ENCODE measurements at regions not wholly inside any gene's neighbourhood (a gene's known extent, or its start where the extent isn't known, plus 50 kb on each side); places are given as distances from the start of the nearest gene placed in this dataset.
"Not testable (repeated sequence)": the region's sequence is repeated elsewhere in the genome, so short reads cannot be mapped to it uniquely, and the experiment has no call there.

DNA sequence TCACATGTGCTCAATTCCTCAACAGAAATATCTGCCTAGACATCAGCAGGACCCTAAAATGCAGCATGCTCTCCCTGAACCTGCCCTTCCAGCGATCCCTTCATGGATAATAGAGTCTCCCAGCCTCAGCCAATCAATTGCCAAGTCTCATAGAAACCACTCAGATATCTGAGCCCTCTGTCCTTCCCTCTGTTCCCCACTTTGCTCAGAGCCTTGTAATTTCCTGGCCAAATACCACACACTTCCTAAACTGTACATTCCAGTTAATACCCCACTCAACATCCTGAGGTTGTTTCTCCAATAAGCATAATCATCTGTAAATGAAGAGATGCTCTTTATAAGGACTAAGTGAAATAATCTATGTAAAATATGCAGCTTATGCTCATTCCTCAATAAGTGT is 59.3 kb upstream of the PTGFRN start:
- no peak for DNase-seq (ENCODE audit: low read depth in 1 of 2, low spot score in 1 of 2)

DNA sequence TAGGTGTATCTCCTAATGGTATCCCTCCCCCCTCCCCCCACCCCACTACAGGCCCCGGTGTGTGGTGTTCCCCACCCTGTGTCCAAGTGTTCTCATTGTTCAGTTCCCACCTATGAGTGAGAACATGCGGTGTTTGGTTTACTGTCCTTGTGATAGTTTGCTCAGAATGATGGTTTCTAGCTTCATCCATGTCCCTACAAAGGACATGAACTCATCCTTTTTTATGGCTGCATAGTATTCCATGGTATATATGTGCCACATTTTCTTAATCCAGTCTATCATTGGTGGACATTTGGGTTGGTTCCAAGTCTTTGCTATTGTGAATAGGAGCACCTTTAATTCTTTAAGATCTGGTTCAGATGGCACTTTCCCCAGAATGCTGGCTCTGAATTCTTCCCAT is 58.5 kb upstream of the PTGFRN start:
- not testable (repeated sequence) for DNase-seq (ENCODE audit: low read depth in 1 of 2, low spot score in 1 of 2)

DNA sequence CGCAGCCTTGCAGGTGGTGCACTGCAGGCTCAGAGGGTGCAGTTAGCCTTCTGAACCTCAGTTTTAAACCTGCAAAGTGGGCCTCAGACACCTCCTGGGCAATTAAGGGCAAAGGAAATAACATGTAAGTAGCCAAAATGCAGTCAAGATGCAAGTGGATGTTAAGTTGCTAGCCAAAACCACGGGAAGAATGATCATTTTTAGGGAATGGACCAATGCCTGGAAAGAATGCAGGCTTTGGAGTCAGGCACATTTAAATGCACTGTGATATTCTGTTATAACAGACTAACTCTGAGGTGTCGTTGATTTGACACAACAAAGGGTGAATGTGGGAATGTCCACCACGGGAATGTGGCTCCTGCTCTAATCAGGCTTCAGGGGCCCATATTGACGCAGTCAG is 57.9 kb upstream of the PTGFRN start:
- no peak for DNase-seq (ENCODE audit: low read depth in 1 of 2, low spot score in 1 of 2)

DNA sequence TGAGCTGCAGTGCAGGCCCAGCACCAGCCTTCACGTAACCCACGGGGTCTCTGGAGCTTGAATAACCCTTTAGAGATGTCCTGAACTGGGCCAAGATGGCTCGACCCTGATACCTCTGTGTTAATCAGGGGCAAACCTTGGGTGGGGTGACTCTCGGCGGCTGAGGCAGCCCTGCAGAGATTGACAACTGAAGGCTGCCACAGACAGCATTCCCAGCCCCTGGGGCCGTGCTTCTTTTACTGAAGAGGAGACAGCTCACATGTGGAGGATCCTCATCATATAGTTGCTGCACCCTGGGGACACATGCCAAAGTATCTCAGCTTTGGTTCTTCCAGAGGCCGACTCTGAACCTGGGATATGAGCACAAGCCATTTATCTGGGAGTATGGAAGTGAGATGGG is 57.3 kb upstream of the PTGFRN start:
- no peak for DNase-seq (ENCODE audit: low read depth in 1 of 2, low spot score in 1 of 2)

DNA sequence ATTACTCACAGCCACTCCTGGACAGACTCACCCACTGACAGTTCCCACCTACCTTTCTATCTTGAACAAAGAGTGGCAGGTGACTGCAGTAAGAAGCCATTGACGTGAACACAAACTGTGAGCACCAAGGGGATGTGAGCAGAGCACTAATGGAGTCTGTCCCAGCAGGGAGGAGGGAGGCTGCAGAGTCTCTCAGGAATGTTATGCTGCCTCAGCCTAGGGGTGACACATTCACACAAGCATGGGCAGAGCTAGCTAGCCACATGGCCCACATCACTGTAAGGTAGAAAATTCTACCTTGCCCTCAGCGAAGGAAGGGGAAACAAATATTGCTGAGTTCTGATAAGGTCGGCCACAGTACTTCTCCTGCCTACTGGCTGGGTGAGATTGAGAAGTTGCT is 56.8 kb upstream of the PTGFRN start:
- no peak for DNase-seq (ENCODE audit: low read depth in 1 of 2, low spot score in 1 of 2)

DNA sequence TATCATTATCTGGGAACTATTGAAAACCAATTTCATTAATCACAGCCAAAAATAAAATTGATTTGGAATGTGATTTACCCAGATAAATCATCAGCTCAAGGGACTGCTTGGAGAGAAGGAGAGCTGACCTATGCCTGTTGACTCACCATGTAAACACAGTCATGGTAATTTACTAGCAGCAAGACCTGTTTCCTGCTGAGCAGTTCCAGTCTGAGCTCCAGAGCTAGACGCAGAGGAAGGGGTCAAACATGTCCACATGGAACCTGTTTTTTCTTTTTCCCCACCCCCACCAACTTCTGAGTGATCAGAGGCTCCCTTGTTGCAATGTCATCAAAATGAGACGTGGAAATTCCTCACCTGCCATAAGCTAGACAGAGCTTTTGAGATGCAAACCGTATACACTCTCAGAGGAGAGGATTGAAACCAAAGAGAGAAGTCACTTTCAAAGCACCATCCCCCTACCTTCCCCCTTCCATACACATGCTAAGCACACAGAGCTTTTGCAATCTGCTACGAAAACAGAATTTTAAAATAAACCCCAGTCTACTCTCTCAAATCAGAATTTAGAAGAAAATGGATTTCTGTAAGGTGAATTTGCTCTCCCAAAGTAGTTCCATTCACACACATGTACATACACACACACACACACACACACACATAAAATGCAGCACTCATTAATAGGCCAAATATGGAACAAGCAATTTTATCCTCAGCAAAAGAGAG is 55.9 kb upstream of the PTGFRN start:
- DNase-seq (ENCODE audit: low read depth in 1 of 2, low spot score in 1 of 2) = no peak

DNA sequence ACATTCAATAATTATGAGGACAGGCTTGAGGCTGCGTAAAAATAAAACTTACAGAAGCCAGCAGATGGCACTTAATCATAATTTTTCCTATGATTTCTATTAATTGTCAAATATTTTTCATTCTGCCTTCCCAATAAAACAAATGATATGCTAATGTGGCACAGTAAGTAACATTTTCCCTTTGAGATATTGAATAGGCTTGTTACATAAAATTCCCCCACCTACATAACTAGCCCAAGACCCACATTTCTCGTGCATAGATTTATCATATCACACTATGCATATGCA is 55.4 kb upstream of the PTGFRN start:
- DNase-seq (ENCODE audit: low read depth in 1 of 2, low spot score in 1 of 2) = no peak

DNA sequence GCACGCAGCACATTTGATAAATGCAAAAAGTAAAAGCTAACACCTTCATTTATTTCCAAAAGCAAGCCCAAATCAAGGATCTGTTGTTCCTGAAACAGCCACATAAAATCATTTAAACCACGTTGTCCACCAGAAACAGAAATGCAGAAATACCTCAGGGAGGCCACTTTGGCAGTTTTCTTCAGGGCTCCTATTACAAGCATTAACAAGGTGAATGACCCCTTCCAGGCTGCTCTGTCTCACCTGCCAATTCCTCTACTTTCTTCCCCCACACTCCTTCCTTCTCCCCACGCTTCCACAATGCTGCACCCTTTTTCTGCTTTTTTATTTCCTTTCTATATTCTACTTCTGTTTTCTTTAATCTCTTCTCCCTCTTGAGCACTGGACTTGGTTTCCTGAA is 55.0 kb upstream of the PTGFRN start:
- no peak for DNase-seq (ENCODE audit: low read depth in 1 of 2, low spot score in 1 of 2)

DNA sequence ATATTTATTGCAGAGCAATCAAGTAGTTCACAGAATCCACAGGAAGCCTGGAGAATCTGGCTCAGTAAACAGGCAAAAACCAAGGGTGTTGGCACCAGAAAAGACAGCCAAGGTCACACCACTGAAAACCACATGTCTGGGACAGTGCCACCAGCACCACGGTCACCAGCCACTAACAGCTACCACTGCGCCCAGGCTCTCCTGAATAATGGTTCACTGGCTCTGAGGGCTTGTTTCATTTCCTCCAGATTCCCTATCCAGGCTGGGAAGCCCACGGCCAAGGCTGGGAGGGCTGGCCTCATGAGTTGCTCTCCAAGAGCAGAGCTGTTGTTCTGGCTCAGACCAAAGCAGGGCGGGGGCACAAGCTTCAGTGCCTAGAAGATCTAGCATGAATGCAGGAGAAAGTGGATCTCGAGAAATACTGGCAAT is 54.5 kb upstream of the PTGFRN start:
- no peak for DNase-seq (ENCODE audit: low read depth in 1 of 2, low spot score in 1 of 2)

DNA sequence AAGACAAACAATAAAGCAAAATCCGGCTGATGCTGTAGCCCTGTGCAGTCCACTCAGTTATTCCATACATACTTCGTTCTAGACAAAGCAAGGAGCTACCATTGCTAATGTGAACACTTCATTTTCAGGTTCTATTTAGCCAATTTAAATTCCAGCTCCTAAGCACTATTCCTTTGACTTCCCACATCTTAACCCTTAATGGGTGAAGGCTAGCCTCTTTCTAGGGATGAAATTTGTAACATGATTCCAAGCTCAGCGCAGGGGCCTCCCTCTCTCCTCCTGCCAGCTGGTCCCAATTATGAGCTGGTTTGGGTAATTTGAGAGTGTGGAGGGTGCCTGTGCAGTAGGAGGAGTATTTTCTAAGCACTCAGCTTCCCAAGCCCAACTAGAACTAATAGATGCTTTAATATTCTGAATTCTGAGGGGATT is 53.9 kb upstream of the PTGFRN start:
- no peak for DNase-seq (ENCODE audit: low read depth in 1 of 2, low spot score in 1 of 2)

DNA sequence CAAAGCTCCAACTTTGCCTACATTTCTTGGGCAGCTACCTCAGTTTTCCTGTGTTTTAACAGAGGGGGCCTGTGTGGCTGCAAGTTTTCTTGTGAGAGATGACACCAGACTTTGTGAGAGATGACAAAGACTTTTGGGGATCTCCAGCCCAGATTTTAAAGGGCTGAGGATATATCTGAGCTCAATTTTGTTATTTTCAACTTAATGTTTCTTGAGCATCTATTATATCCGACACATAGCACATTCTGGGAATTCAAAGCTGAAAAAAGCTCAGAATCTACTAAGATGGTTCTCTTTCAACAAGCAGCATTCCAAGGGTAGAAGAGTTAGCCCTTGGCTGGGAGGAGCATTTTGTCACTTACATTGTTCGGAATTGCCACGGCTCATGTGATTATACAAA is 53.4 kb upstream of the PTGFRN start:
- no peak for DNase-seq (ENCODE audit: low read depth in 1 of 2, low spot score in 1 of 2)

DNA sequence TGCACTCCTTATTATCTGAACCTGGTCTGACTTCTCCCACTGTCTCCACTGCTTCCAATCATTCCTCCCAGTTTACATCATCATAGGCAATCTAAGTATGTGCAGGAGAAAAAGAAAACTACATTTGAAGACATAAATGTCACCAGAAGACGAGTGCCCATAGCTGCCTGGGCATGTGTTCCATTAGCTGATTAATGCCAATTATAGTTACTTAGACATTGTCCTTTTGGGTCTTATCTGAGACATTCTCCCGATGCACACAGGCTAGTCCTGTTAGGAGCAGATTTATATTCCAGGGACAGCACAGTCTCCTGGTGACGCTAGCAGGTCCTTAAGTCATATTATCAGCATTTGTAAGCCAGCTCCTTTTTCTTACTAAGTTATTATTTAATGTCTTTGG is 52.6 kb upstream of the PTGFRN start:
- no peak for DNase-seq (ENCODE audit: low read depth in 1 of 2, low spot score in 1 of 2)

Data from activated CD4-positive, alpha-beta T cell treated with anti-CD3 and anti-CD28 coated beads, Interleukin-2, amount 50 U/mL, for 24 hours (primary cell).